HEK293 (cell line): ENCODE measurements at regions not wholly inside any gene's neighbourhood (a gene's known extent, or its start where the extent isn't known, plus 50 kb on each side); places are given as distances from the start of the nearest gene placed in this dataset.
A peak's percentile ranks its signal among the peaks of the same experiment; 100 is the strongest.

Experiments used
- CTCF ChIA-PET: fragments of 350-600 bp; formaldehyde crosslinking; extraction: SDS; loops from one replicate; lab custom pipeline; 2021; ENCODE audit warnings: antibody characterized with exemption; lab: Yijun Ruan, JAX
- POLR2A ChIA-PET: fragments of 300-600 bp; formaldehyde crosslinking; extraction: SDS; loops from one replicate; lab custom pipeline; 2020; ENCODE audit warnings: antibody characterized with exemption, inconsistent platforms; lab: Yijun Ruan, JAX
- H3K27ac ChIP-seq: fragments of 200-500 bp; sonication (Bioruptor generic); 2 replicates; pipeline ENCODE4 v1.5.1; 2014; ENCODE audit warnings: low read depth, low read length, control low read depth, inconsistent platforms; ENCODE audit errors: extremely low read depth
- H3K36me3 ChIP-seq, 2 experiments: fragments of 200-500 bp in 1 of 2; sonication (Bioruptor generic) in 1 of 2; 1 replicate in 1 of 2; 2 replicates in 1 of 2; pipeline ENCODE4 v1.5.1; 2014 to 2017; ENCODE audit warnings: inconsistent platforms in 2 of 2, low read length in 2 of 2; ENCODE audit not compliant: control insufficient read depth in 2 of 2, insufficient read depth in 1 of 2
- H3K4me1 ChIP-seq: fragments of 200-500 bp; sonication (Bioruptor generic); 2 replicates; pipeline ENCODE4 v1.5.1; 2014; ENCODE audit warnings: mild to moderate bottlenecking, low read length, inconsistent platforms; ENCODE audit not compliant: control insufficient read depth, insufficient read depth
- H3K4me3 ChIP-seq: 2 replicates; pipeline ENCODE4 v1.5.1; 2011; ENCODE audit warnings: low read depth, mild to moderate bottlenecking, control low read depth, low read length, moderate library complexity
- H3K9me3 ChIP-seq: fragments of 200-500 bp; sonication (Bioruptor generic); 2 replicates; pipeline ENCODE4 v1.5.1; 2014; ENCODE audit warnings: low read depth, low read length, inconsistent platforms; ENCODE audit not compliant: control insufficient read depth, insufficient read depth
- OSR2 ChIP-seq: fragments of 450-650 bp; formaldehyde crosslinking; IDR thresholded peaks from 2 replicates; pipeline ENCODE4 v1.5.1; 2016; ENCODE audit warnings: missing biosample characterization, missing genetic modification characterization
- PRDM1 ChIP-seq: fragments of 450-650 bp; formaldehyde crosslinking; IDR thresholded peaks from 2 replicates; pipeline ENCODE4; 2016; ENCODE audit warnings: missing biosample characterization, missing genetic modification characterization
- SP2 ChIP-seq: fragments of 450-650 bp; formaldehyde crosslinking; IDR thresholded peaks from 2 replicates; pipeline ENCODE4 v1.5.1; 2016; ENCODE audit warnings: missing biosample characterization, missing genetic modification characterization
- TCF7L2 ChIP-seq: IDR thresholded peaks from 2 replicates; pipeline ENCODE4 v1.6.1; 2011; ENCODE audit warnings: low read depth, mild to moderate bottlenecking, inconsistent platforms, low read length, moderate library complexity, borderline replicate concordance
- ZBTB8A ChIP-seq: fragments of 450-650 bp; formaldehyde crosslinking; IDR thresholded peaks from 2 replicates; pipeline ENCODE4 v1.5.1; 2016; ENCODE audit warnings: missing biosample characterization, missing genetic modification characterization
- ZEB2 ChIP-seq: fragments of 450-650 bp; formaldehyde crosslinking; IDR thresholded peaks from 2 replicates; pipeline ENCODE4 v1.5.1; 2016; ENCODE audit warnings: missing biosample characterization, missing genetic modification characterization
- ZNF146 ChIP-seq: fragments of 450-650 bp; formaldehyde crosslinking; IDR thresholded peaks from 2 replicates; pipeline ENCODE4 v1.5.1; 2016; ENCODE audit warnings: missing biosample characterization, missing genetic modification characterization
- ZNF16 ChIP-seq: fragments of 450-650 bp; formaldehyde crosslinking; IDR thresholded peaks from 2 replicates; pipeline ENCODE4 v1.5.1; 2016; ENCODE audit warnings: low read depth, missing biosample characterization, missing genetic modification characterization
- ZNF174 ChIP-seq: fragments of 450-650 bp; formaldehyde crosslinking; IDR thresholded peaks from 2 replicates; pipeline ENCODE4 v1.5.0; 2017; ENCODE audit warnings: missing biosample characterization, mild to moderate bottlenecking, missing genetic modification characterization
- ZNF214 ChIP-seq: fragments of 450-650 bp; formaldehyde crosslinking; IDR thresholded peaks from 2 replicates; pipeline ENCODE4 v1.5.1; 2017; ENCODE audit warnings: missing biosample characterization, mild to moderate bottlenecking, missing genetic modification characterization, borderline replicate concordance
- ZNF239 ChIP-seq: fragments of 450-650 bp; formaldehyde crosslinking; IDR thresholded peaks from 2 replicates; pipeline ENCODE4 v1.5.1; 2016; ENCODE audit warnings: missing biosample characterization, missing genetic modification characterization
- ZNF335 ChIP-seq: fragments of 450-650 bp; formaldehyde crosslinking; conservative IDR thresholded peaks from 2 replicates; pipeline ENCODE4 v1.5.1; 2016; ENCODE audit warnings: missing biosample characterization, missing genetic modification characterization
- ZNF366 ChIP-seq: fragments of 450-650 bp; formaldehyde crosslinking; conservative IDR thresholded peaks from 2 replicates; pipeline ENCODE4 v1.5.1; 2016; ENCODE audit warnings: missing biosample characterization, missing genetic modification characterization
- ZNF629 ChIP-seq: fragments of 450-650 bp; formaldehyde crosslinking; IDR thresholded peaks from 2 replicates; pipeline ENCODE4 v1.5.1; 2017; ENCODE audit warnings: missing biosample characterization, missing genetic modification characterization
- ZNF707 ChIP-seq: fragments of 450-650 bp; formaldehyde crosslinking; IDR thresholded peaks from 2 replicates; pipeline ENCODE4 v1.5.1; 2016; ENCODE audit warnings: missing biosample characterization, missing genetic modification characterization
- ZXDB ChIP-seq: fragments of 450-650 bp; formaldehyde crosslinking; IDR thresholded peaks from 2 replicates; pipeline ENCODE4 v1.5.1; 2016; ENCODE audit warnings: missing biosample characterization, missing genetic modification characterization
- TF ChIP-seq, protein P1 (sequence below): fragments of 450-650 bp; formaldehyde crosslinking; IDR thresholded peaks from 2 replicates; pipeline ENCODE4 v1.5.1; 2017; ENCODE audit warnings: missing biosample characterization, missing genetic modification characterization
- TF ChIP-seq, protein P2 (sequence below): fragments of 450-650 bp; formaldehyde crosslinking; IDR thresholded peaks from 2 replicates; pipeline ENCODE4 v1.5.1; 2016; ENCODE audit warnings: missing biosample characterization, missing genetic modification characterization
- TF ChIP-seq, protein P3 (sequence below): fragments of 450-650 bp; formaldehyde crosslinking; IDR thresholded peaks from 2 replicates; pipeline ENCODE4 v1.5.1; 2017; ENCODE audit warnings: missing biosample characterization, missing genetic modification characterization
- TF ChIP-seq, protein P4 (sequence below): fragments of 450-650 bp; formaldehyde crosslinking; IDR thresholded peaks from 2 replicates; pipeline ENCODE4 v1.5.1; 2017; ENCODE audit warnings: missing biosample characterization, missing genetic modification characterization

DNA sequence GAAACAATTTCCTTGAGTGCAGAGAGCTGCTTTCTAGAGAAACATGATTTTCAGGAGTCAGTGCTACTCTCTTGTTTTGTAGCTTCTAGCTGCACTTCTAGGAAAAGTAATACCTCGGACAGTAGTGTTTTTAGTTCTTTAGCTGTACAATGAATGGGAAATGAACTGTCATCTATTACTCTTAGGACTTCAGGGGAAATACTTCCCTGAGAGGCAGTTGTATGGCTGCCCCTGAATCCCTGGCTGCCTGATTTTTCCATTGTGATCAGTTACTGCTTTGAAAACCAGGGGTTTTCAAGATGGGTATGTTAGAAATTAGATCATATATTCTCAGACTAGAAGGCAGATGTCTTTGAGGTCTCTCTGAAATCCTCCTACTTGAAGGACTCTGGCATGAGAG is 200.3 kb upstream of the SEMA6D start:
- no peak overlapping the region for H3K27ac ChIP-seq
- no peak overlapping the region for H3K4me3 ChIP-seq
- H3K9me3 ChIP-seq: no peaks in the 10 kb centered on the region
- H3K36me3 ChIP-seq: no peaks in the 10 kb centered on the region
- ChIA-PET POLR2A (no interaction called here), CTCF (interaction anchor here (0.6 kb wide), 1 partner anchor 18 kb away, joined by 3 read pairs; no protein-coding TSS in a partner anchor)
- peaks cover 3% of the 10 kb centered on the region; the same call in 1 of the 2 replicates for H3K4me1 ChIP-seq
- TF ChIP-seq ZNF239 (tag by site-specific recombination): no peak
- TF ChIP-seq, protein P1, sequence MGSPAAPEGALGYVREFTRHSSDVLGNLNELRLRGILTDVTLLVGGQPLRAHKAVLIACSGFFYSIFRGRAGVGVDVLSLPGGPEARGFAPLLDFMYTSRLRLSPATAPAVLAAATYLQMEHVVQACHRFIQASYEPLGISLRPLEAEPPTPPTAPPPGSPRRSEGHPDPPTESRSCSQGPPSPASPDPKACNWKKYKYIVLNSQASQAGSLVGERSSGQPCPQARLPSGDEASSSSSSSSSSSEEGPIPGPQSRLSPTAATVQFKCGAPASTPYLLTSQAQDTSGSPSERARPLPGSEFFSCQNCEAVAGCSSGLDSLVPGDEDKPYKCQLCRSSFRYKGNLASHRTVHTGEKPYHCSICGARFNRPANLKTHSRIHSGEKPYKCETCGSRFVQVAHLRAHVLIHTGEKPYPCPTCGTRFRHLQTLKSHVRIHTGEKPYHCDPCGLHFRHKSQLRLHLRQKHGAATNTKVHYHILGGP (tag by site-specific recombination): 0 out of 2 replicates have a peak, but pooled peaks have one; percentile 15

DNA sequence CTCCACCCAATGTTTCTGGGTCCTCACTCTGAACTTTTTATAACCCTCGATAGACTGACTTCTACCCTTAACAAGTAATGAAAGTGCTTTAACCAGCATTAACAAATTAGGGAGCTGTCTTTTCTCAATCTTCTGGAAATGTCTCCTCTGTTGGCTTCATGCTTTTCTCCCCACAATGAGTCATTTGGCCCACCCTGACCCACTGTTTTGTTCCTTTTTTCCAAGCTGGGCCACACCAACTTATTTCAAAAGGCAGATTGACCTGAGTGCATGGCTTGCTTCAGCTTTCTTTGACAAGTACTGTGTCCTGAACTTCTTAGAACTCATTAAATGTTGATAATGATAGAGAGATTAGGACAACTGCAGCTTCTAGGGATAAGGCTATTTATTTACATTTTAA is 199.6 kb upstream of the SEMA6D start:
- ChIA-PET CTCF (interaction anchor here (0.6 kb wide), 1 partner anchor 18 kb away, joined by 3 read pairs; no protein-coding TSS in a partner anchor), POLR2A (no interaction called here)
- Histone ChIP-seq H3K36me3 (no peaks in the 10 kb centered on the region), H3K4me1 (peaks cover 3% of the 10 kb centered on the region; the same call in 1 of the 2 replicates), H3K27ac (no peak overlapping the region), H3K9me3 (no peaks in the 10 kb centered on the region), H3K4me3 (no peak overlapping the region)
- no peak for TF ChIP-seq PRDM1 (tag by site-specific recombination)
- TF ChIP-seq ZNF174 (tag by site-specific recombination): no peak
- TF ChIP-seq ZNF335 (tag by site-specific recombination): no peak
- TF ChIP-seq, protein P2, sequence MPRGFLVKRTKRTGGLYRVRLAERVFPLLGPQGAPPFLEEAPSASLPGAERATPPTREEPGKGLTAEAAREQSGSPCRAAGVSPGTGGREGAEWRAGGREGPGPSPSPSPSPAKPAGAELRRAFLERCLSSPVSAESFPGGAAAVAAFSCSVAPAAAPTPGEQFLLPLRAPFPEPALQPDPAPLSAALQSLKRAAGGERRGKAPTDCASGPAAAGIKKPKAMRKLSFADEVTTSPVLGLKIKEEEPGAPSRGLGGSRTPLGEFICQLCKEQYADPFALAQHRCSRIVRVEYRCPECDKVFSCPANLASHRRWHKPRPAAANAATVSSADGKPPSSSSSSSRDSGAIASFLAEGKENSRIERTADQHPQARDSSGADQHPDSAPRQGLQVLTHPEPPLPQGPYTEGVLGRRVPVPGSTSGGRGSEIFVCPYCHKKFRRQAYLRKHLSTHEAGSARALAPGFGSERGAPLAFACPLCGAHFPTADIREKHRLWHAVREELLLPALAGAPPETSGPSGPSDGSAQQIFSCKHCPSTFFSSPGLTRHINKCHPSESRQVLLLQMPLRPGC (tag by site-specific recombination): no peak
- no peak for TF ChIP-seq ZBTB8A
- TF ChIP-seq ZNF214 (tag by site-specific recombination): no peak
- no peak for TF ChIP-seq ZNF707 (tag by site-specific recombination)

DNA sequence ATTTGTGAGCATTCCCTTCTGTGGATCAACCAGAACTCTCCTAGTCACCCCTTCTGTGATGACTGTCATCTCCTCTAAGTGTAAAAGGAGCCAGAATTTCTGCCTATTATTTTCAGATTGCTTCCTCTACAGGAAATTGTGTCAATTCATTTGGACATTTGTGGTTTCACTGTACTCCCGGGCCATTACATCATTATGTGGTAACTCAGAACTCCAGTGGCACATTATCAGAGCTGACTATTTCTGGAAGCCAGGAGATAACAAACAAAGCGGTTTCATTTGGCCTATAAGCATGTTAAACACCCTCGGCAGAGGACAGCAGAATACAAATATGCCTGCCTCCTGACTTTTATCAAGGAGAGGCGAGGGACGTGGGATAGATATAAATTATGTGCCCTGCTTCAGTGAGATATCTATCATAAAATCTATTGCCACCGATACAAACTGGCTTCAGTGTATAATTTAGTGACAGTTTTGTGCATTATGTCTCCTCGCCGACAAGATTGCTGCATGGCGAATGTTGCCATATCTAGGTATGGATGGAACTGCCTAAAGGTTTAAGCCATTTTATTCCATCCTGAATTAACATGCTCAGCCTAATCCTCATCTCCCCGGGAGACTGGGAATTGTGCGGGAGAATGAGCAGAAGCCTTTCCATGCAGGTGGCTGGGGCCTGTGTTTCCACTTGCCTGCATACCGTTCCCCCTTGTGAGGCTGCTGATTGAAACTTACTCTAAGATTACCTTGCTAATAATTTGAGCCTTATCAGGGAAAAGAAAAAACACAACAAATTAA is 193.4 kb upstream of the SEMA6D start:
- Histone ChIP-seq H3K4me1 (peaks cover 3% of the 10 kb centered on the region; the same call in 1 of the 2 replicates), H3K4me3 (no peak overlapping the region), H3K27ac (no peak overlapping the region), H3K9me3 (no peaks in the 10 kb centered on the region), H3K36me3 (no peaks in the 10 kb centered on the region)
- ChIA-PET CTCF (interaction anchor here (0.6 to 1.4 kb wide), 3 partner anchors 11 to 273 kb away, joined by 3 read pairs; no protein-coding TSS in a partner anchor), POLR2A (no interaction called here)
- TF ChIP-seq ZEB2 (tag by site-specific recombination) (0 out of 2 replicates have a peak, but pooled peaks have one; percentile 26), ZNF16 (tag by site-specific recombination) (no peak), SP2 (tag by site-specific recombination) (no peak), OSR2 (tag by site-specific recombination) (peak; percentile 84), TCF7L2 (no peak), ZXDB (tag by site-specific recombination) (peak; percentile 33; the same call in 1 of the 2 replicates), ZNF366 (tag by site-specific recombination) (0 out of 2 replicates have a peak, but pooled peaks have one; percentile 18), ZNF146 (tag by site-specific recombination) (no peak), ZNF629 (tag by site-specific recombination) (0 out of 2 replicates have a peak, but pooled peaks have one; percentile 52)
- TF ChIP-seq, protein P3, sequence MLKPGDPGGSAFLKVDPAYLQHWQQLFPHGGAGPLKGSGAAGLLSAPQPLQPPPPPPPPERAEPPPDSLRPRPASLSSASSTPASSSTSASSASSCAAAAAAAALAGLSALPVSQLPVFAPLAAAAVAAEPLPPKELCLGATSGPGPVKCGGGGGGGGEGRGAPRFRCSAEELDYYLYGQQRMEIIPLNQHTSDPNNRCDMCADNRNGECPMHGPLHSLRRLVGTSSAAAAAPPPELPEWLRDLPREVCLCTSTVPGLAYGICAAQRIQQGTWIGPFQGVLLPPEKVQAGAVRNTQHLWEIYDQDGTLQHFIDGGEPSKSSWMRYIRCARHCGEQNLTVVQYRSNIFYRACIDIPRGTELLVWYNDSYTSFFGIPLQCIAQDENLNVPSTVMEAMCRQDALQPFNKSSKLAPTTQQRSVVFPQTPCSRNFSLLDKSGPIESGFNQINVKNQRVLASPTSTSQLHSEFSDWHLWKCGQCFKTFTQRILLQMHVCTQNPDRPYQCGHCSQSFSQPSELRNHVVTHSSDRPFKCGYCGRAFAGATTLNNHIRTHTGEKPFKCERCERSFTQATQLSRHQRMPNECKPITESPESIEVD (tag by site-specific recombination): 0 out of 2 replicates have a peak, but pooled peaks have one; percentile 40
- TF ChIP-seq, protein P4, sequence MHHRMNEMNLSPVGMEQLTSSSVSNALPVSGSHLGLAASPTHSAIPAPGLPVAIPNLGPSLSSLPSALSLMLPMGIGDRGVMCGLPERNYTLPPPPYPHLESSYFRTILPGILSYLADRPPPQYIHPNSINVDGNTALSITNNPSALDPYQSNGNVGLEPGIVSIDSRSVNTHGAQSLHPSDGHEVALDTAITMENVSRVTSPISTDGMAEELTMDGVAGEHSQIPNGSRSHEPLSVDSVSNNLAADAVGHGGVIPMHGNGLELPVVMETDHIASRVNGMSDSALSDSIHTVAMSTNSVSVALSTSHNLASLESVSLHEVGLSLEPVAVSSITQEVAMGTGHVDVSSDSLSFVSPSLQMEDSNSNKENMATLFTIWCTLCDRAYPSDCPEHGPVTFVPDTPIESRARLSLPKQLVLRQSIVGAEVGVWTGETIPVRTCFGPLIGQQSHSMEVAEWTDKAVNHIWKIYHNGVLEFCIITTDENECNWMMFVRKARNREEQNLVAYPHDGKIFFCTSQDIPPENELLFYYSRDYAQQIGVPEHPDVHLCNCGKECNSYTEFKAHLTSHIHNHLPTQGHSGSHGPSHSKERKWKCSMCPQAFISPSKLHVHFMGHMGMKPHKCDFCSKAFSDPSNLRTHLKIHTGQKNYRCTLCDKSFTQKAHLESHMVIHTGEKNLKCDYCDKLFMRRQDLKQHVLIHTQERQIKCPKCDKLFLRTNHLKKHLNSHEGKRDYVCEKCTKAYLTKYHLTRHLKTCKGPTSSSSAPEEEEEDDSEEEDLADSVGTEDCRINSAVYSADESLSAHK (tag by site-specific recombination): peak; percentile 52; the same call in 1 of the 2 replicates
